ENCODE measurements at regions not wholly inside any gene's neighbourhood (a gene's known extent, or its start where the extent isn't known, plus 50 kb on each side); places are given as distances from the start of the nearest gene placed in this dataset.

- WGBS: 81% methylated on average over 3 of the region's 3 CpGs
- DNase-seq (ENCODE audit: low spot score): no peak
Observed at GRCh38 chr6:22008248-22008836, 288.5 kb downstream of the PRL start.

More at GRCh38 chr6:22008248-22008836, 288.5 kb downstream of the PRL start:
- no peak overlapping the region for H3K9ac ChIP-seq (ENCODE audit: low read depth in 1 of 2, low read length in 2 of 2)
- H3K4me3 ChIP-seq (ENCODE audit: low read depth in 1 of 3, low read length in 3 of 3): no peak overlapping the region
- H3K27me3 ChIP-seq (ENCODE audit: control insufficient read depth in 4 of 4, insufficient read depth in 4 of 4, low read length in 3 of 4): no peaks in the 10 kb centered on the region
- H3K36me3 ChIP-seq (ENCODE audit: control insufficient read depth in 4 of 4, insufficient read depth in 3 of 4, low read depth in 1 of 4, low read length in 3 of 4): no peaks in the 10 kb centered on the region
- H3K9me3 ChIP-seq (ENCODE audit: control insufficient read depth in 4 of 4, low read length in 3 of 4): no peaks in the 10 kb centered on the region
- no peaks in the 10 kb centered on the region for H3K4me1 ChIP-seq (ENCODE audit: control insufficient read depth in 4 of 4, insufficient read depth in 4 of 4, low read length in 3 of 4)
- no peak overlapping the region for H3K27ac ChIP-seq (ENCODE audit: low read depth in 1 of 2, low read length in 2 of 2)
- no peak for TF ChIP-seq JUND (IDR thresholded peaks at IDR 0.05)
- TF ChIP-seq, protein P1, sequence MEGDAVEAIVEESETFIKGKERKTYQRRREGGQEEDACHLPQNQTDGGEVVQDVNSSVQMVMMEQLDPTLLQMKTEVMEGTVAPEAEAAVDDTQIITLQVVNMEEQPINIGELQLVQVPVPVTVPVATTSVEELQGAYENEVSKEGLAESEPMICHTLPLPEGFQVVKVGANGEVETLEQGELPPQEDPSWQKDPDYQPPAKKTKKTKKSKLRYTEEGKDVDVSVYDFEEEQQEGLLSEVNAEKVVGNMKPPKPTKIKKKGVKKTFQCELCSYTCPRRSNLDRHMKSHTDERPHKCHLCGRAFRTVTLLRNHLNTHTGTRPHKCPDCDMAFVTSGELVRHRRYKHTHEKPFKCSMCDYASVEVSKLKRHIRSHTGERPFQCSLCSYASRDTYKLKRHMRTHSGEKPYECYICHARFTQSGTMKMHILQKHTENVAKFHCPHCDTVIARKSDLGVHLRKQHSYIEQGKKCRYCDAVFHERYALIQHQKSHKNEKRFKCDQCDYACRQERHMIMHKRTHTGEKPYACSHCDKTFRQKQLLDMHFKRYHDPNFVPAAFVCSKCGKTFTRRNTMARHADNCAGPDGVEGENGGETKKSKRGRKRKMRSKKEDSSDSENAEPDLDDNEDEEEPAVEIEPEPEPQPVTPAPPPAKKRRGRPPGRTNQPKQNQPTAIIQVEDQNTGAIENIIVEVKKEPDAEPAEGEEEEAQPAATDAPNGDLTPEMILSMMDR (IDR thresholded peaks at IDR 0.05; ENCODE audit: low read depth, low read length, missing input control): no peak
- no peak for TF ChIP-seq FOXA2 (IDR thresholded peaks at IDR 0.05)
- TF ChIP-seq HNF4A (conservative IDR thresholded peaks at IDR 0.05): no peak
- TF ChIP-seq EGR1 (IDR thresholded peaks at IDR 0.05; ENCODE audit: low read depth in 2 of 2): no peak
- no peak for TF ChIP-seq TAF1 (conservative IDR thresholded peaks at IDR 0.05)
- TF ChIP-seq SP1 (IDR thresholded peaks at IDR 0.05): no peak
- no peak for TF ChIP-seq RAD21 (IDR thresholded peaks at IDR 0.05)
- TF ChIP-seq NR2F2 (IDR thresholded peaks at IDR 0.05): no peak
- no peak for TF ChIP-seq GABPA (IDR thresholded peaks at IDR 0.05 in 1 of 2, conservative IDR thresholded peaks at IDR 0.05 in 1 of 2)
- TF ChIP-seq RXRA (IDR thresholded peaks at IDR 0.05): no peak
- TF ChIP-seq, protein P2, sequence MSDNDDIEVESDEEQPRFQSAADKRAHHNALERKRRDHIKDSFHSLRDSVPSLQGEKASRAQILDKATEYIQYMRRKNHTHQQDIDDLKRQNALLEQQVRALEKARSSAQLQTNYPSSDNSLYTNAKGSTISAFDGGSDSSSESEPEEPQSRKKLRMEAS (IDR thresholded peaks at IDR 0.05): no peak
- TF ChIP-seq, protein P3, sequence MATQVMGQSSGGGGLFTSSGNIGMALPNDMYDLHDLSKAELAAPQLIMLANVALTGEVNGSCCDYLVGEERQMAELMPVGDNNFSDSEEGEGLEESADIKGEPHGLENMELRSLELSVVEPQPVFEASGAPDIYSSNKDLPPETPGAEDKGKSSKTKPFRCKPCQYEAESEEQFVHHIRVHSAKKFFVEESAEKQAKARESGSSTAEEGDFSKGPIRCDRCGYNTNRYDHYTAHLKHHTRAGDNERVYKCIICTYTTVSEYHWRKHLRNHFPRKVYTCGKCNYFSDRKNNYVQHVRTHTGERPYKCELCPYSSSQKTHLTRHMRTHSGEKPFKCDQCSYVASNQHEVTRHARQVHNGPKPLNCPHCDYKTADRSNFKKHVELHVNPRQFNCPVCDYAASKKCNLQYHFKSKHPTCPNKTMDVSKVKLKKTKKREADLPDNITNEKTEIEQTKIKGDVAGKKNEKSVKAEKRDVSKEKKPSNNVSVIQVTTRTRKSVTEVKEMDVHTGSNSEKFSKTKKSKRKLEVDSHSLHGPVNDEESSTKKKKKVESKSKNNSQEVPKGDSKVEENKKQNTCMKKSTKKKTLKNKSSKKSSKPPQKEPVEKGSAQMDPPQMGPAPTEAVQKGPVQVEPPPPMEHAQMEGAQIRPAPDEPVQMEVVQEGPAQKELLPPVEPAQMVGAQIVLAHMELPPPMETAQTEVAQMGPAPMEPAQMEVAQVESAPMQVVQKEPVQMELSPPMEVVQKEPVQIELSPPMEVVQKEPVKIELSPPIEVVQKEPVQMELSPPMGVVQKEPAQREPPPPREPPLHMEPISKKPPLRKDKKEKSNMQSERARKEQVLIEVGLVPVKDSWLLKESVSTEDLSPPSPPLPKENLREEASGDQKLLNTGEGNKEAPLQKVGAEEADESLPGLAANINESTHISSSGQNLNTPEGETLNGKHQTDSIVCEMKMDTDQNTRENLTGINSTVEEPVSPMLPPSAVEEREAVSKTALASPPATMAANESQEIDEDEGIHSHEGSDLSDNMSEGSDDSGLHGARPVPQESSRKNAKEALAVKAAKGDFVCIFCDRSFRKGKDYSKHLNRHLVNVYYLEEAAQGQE (IDR thresholded peaks at IDR 0.05): no peak
- TF ChIP-seq, protein P4, sequence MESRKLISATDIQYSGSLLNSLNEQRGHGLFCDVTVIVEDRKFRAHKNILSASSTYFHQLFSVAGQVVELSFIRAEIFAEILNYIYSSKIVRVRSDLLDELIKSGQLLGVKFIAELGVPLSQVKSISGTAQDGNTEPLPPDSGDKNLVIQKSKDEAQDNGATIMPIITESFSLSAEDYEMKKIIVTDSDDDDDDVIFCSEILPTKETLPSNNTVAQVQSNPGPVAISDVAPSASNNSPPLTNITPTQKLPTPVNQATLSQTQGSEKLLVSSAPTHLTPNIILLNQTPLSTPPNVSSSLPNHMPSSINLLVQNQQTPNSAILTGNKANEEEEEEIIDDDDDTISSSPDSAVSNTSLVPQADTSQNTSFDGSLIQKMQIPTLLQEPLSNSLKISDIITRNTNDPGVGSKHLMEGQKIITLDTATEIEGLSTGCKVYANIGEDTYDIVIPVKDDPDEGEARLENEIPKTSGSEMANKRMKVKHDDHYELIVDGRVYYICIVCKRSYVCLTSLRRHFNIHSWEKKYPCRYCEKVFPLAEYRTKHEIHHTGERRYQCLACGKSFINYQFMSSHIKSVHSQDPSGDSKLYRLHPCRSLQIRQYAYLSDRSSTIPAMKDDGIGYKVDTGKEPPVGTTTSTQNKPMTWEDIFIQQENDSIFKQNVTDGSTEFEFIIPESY (IDR thresholded peaks at IDR 0.05): no peak
- no peak for TF ChIP-seq YY1 (IDR thresholded peaks at IDR 0.05)
- TF ChIP-seq ATF3 (IDR thresholded peaks at IDR 0.05): no peak
